Transverse colon (tissue), 4 donors: ENCODE measurements at regions not wholly inside any gene's neighbourhood (a gene's known extent, or its start where the extent isn't known, plus 50 kb on each side); places are given as distances from the start of the nearest gene placed in this dataset.

Experiments
- EP300 ChIP-seq: sonication (generic); formaldehyde crosslinking; IDR thresholded peaks from one replicate; pipeline ENCODE4 v1.6.1; 2017; ENCODE audit warnings: antibody characterized with exemption, low read depth
- POLR2A ChIP-seq: fragments of 450-650 bp; IDR thresholded peaks from one replicate; pipeline ENCODE4 v1.6.1; 2016; ENCODE audit warnings: antibody characterized with exemption, mild to moderate bottlenecking, moderate library complexity
- POLR2AphosphoS5 ChIP-seq, 3 donors: sonication (generic); formaldehyde crosslinking; IDR thresholded peaks; one replicate each; pipeline ENCODE4 v1.6.1; 2016; ENCODE audit warnings: antibody characterized with exemption in 3 of 3
- TF ChIP-seq, protein P1 (sequence below), 5 experiments: fragments of 200-600 bp in 3 of 5; fragments of 450-650 bp in 2 of 5; sonication (generic) in 3 of 5; IDR thresholded peaks; 1 replicate in 2 of 5; 2 replicates in 3 of 5; pipeline ENCODE4 v1.5.1; 2016 to 2017; ENCODE audit warnings: antibody characterized with exemption in 5 of 5, inconsistent platforms in 3 of 5, mild to moderate bottlenecking in 2 of 5, moderate library complexity in 1 of 5

- TF ChIP-seq, protein P1, sequence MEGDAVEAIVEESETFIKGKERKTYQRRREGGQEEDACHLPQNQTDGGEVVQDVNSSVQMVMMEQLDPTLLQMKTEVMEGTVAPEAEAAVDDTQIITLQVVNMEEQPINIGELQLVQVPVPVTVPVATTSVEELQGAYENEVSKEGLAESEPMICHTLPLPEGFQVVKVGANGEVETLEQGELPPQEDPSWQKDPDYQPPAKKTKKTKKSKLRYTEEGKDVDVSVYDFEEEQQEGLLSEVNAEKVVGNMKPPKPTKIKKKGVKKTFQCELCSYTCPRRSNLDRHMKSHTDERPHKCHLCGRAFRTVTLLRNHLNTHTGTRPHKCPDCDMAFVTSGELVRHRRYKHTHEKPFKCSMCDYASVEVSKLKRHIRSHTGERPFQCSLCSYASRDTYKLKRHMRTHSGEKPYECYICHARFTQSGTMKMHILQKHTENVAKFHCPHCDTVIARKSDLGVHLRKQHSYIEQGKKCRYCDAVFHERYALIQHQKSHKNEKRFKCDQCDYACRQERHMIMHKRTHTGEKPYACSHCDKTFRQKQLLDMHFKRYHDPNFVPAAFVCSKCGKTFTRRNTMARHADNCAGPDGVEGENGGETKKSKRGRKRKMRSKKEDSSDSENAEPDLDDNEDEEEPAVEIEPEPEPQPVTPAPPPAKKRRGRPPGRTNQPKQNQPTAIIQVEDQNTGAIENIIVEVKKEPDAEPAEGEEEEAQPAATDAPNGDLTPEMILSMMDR (IDR thresholded peaks at IDR 0.05) = no peak
- TF ChIP-seq POLR2A (no peak), POLR2AphosphoS5 (IDR thresholded peaks at IDR 0.05) (no peak), EP300 (no peak)
Observed at GRCh38 chr1:29563571-29563970, 327.2 kb downstream of the PTPRU start.
